IPS-15b (cell line): ENCODE measurements at regions not wholly inside any gene's neighbourhood (a gene's known extent, or its start where the extent isn't known, plus 50 kb on each side); places are given as distances from the start of the nearest gene placed in this dataset.

ENCODE experiments used
- H3K27me3 ChIP-seq: one replicate; pipeline ENCODE4 v1.6.1; 2013; ENCODE audit warnings: low read length; ENCODE audit not compliant: control insufficient read depth, insufficient read depth
- H3K36me3 ChIP-seq: one replicate; pipeline ENCODE4 v1.6.1; 2013; ENCODE audit warnings: low read length; ENCODE audit not compliant: control insufficient read depth, insufficient read depth
- H3K4me1 ChIP-seq: one replicate; pipeline ENCODE4 v1.6.1; 2013; ENCODE audit warnings: mild to moderate bottlenecking, low read length; ENCODE audit not compliant: control insufficient read depth, insufficient read depth
- H3K4me3 ChIP-seq: one replicate; pipeline ENCODE4 v1.5.1; 2013; ENCODE audit warnings: low read depth, low read length
- H3K9ac ChIP-seq: one replicate; pipeline ENCODE4 v1.6.1; 2013; ENCODE audit warnings: low read depth, mild to moderate bottlenecking, low read length
- H3K9me3 ChIP-seq: one replicate; pipeline ENCODE4 v1.6.1; 2013; ENCODE audit warnings: mild to moderate bottlenecking, low read length; ENCODE audit not compliant: control insufficient read depth, insufficient read depth

DNA sequence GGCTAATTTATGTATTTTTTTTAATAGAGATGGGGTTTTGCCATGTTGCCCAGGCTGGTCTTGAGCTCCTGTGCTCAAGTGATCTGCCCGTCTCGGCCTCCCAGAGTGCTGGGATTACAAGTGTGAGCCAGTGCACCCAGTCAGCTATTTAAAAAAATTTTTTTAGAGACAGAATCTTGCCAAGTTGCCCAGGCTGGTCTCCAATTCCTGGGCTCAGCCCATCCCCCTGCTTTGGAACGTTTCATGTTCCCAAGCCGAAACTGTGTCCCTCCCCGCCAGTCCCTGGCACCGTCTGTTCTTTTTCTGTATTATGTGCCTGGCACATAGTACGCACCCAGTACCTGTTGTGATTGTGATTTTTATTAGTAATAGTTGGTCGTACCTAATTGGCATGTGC, 63.1 kb upstream of the MGAT5 start:
- Histone ChIP-seq H3K36me3 (peaks cover 2% of the 10 kb centered on the region), H3K4me1 (peaks cover 3% of the 10 kb centered on the region), H3K9me3 (no peaks in the 10 kb centered on the region), H3K27me3 (no peaks in the 10 kb centered on the region), H3K4me3 (no peak overlapping the region), H3K9ac (no peak overlapping the region)

- Histone ChIP-seq H3K4me1 (peaks cover 3% of the 10 kb centered on the region), H3K9ac (no peak overlapping the region), H3K9me3 (no peaks in the 10 kb centered on the region), H3K27me3 (no peaks in the 10 kb centered on the region), H3K36me3 (peaks cover 2% of the 10 kb centered on the region), H3K4me3 (no peak overlapping the region)
Observed at GRCh38 chr2:134191835-134192234, 62.0 kb upstream of the MGAT5 start.

GRCh38 chr2:134193006-134193405, 60.9 kb upstream of the MGAT5 start:
- Histone ChIP-seq H3K9me3 (no peaks in the 10 kb centered on the region), H3K4me1 (peaks cover 3% of the 10 kb centered on the region), H3K9ac (no peak overlapping the region), H3K4me3 (no peak overlapping the region), H3K36me3 (peaks cover 2% of the 10 kb centered on the region), H3K27me3 (no peaks in the 10 kb centered on the region)

DNA sequence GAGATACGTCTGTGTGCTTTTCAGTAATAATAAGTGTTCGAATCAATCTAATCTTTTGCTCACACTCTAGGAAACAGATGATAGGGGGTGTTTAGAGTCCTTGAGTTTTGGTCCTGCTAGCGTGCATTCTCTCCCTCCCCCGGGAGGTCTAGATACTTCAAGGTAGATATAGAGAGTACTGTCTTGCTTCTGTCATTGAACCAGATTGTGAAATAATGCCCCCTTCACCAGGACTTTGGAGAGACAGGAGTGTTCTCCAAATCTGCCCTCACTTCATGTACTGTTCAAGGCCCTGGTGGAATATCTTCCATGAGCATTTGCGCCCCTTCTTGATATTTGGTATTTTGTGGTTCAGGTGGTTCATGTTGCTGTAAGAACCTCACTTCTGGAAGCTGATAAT, 59.4 kb upstream of the MGAT5 start:
- H3K4me3 ChIP-seq = no peak overlapping the region
- no peaks in the 10 kb centered on the region for H3K9me3 ChIP-seq
- H3K36me3 ChIP-seq = peaks cover 2% of the 10 kb centered on the region
- no peak overlapping the region for H3K9ac ChIP-seq
- peaks cover 3% of the 10 kb centered on the region for H3K4me1 ChIP-seq
- no peaks in the 10 kb centered on the region for H3K27me3 ChIP-seq

- Histone ChIP-seq H3K36me3 (peaks cover 2% of the 10 kb centered on the region), H3K4me3 (no peak overlapping the region), H3K9me3 (no peaks in the 10 kb centered on the region), H3K9ac (no peak overlapping the region), H3K27me3 (no peaks in the 10 kb centered on the region), H3K4me1 (peaks cover 5% of the 10 kb centered on the region)
Observed at GRCh38 chr2:134195341-134195740, 58.5 kb upstream of the MGAT5 start.

- Histone ChIP-seq H3K9me3 (no peaks in the 10 kb centered on the region), H3K4me3 (no peak overlapping the region), H3K4me1 (peaks cover 19% of the 10 kb centered on the region), H3K9ac (no peak overlapping the region), H3K27me3 (no peaks in the 10 kb centered on the region), H3K36me3 (no peaks in the 10 kb centered on the region)
Observed at GRCh38 chr2:134197445-134197844, 56.4 kb upstream of the MGAT5 start.

GRCh38 chr2:134198006-134198634, 55.8 kb upstream of the MGAT5 start:
- Histone ChIP-seq H3K36me3 (no peaks in the 10 kb centered on the region), H3K9me3 (no peaks in the 10 kb centered on the region)

GRCh38 chr2:134199123-134199522, 54.7 kb upstream of the MGAT5 start:
- no peaks in the 10 kb centered on the region for H3K36me3 ChIP-seq
- H3K9me3 ChIP-seq = no peaks in the 10 kb centered on the region
- H3K27me3 ChIP-seq = no peaks in the 10 kb centered on the region
- no peak overlapping the region for H3K4me3 ChIP-seq
- H3K9ac ChIP-seq = no peak overlapping the region
- H3K4me1 ChIP-seq = peaks cover 27% of the 10 kb centered on the region

More at GRCh38 chr2:134198006-134198634, 55.8 kb upstream of the MGAT5 start:
- Histone ChIP-seq H3K4me3 (no peak overlapping the region), H3K27me3 (no peaks in the 10 kb centered on the region), H3K4me1 (peaks cover 24% of the 10 kb centered on the region), H3K9ac (no peak overlapping the region)

DNA sequence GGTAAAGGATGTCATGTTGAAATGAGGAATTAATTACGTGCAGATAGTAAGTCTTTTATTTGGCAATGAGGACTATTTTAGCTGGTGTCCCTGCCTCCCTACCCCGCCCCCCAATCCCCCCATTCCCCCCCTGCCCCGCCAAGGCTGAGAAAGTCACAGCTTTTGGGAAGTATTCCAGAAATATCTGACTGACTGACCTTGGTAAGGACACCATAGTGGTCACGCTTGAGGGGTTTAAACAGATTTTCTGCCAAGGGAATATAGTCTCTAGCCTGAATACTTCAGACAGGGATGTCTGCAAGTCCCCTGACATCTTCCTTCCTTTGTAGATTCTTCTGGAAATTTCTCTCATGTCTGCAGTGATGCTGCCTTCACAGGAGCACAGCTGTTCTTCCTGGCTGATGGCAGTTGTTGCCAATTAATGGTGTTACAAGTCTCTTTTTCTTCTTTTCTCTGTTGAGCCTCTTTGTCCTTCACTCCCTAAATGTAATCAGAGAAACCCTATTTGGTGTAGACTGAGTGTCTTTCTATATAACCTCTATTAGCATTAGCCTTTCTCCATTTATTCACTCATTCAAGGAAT, 53.7 kb upstream of the MGAT5 start:
- no peaks in the 10 kb centered on the region for H3K27me3 ChIP-seq
- H3K9ac ChIP-seq = no peak overlapping the region
- no peaks in the 10 kb centered on the region for H3K36me3 ChIP-seq
- H3K4me3 ChIP-seq = no peak overlapping the region
- peaks cover 33% of the 10 kb centered on the region for H3K4me1 ChIP-seq
- no peaks in the 10 kb centered on the region for H3K9me3 ChIP-seq

- no peak overlapping the region for H3K4me3 ChIP-seq
- H3K27me3 ChIP-seq = no peaks in the 10 kb centered on the region
- no peaks in the 10 kb centered on the region for H3K9me3 ChIP-seq
- peaks cover 46% of the 10 kb centered on the region for H3K4me1 ChIP-seq
- no peaks in the 10 kb centered on the region for H3K36me3 ChIP-seq
- no peak overlapping the region for H3K9ac ChIP-seq
Observed at GRCh38 chr2:134201533-134201932, 52.3 kb upstream of the MGAT5 start.

GRCh38 chr2:134202371-134202770, 51.5 kb upstream of the MGAT5 start:
- no peaks in the 10 kb centered on the region for H3K27me3 ChIP-seq
- no peaks in the 10 kb centered on the region for H3K9me3 ChIP-seq
- no peak overlapping the region for H3K4me3 ChIP-seq
- H3K4me1 ChIP-seq = peaks cover 54% of the 10 kb centered on the region
- H3K9ac ChIP-seq = no peak overlapping the region
- H3K36me3 ChIP-seq = no peaks in the 10 kb centered on the region

GRCh38 chr2:134203175-134203574, 50.7 kb upstream of the MGAT5 start:
- peaks cover 54% of the 10 kb centered on the region for H3K4me1 ChIP-seq
- H3K9ac ChIP-seq = no peak overlapping the region
- no peaks in the 10 kb centered on the region for H3K36me3 ChIP-seq
- no peak overlapping the region for H3K4me3 ChIP-seq
- H3K9me3 ChIP-seq = no peaks in the 10 kb centered on the region
- no peaks in the 10 kb centered on the region for H3K27me3 ChIP-seq
